Effector CD8-positive, alpha-beta T cell (primary cell): ENCODE measurements at regions not wholly inside any gene's neighbourhood (a gene's known extent, or its start where the extent isn't known, plus 50 kb on each side); places are given as distances from the start of the nearest gene placed in this dataset.
A peak's percentile ranks its signal among the peaks of the same experiment; 100 is the strongest.
"Not testable (repeated sequence)": the region's sequence is repeated elsewhere in the genome, so short reads cannot be mapped to it uniquely, and the experiment has no call there.

ENCODE experiments used
- DNase-seq: peaks from one replicate; lab custom pipeline; 2025; lab: John Stamatoyannopoulos, UW

GRCh38 chr10:28354511-28354910 is 51.6 kb upstream of the MPP7 start:
- no peak for DNase-seq

DNA sequence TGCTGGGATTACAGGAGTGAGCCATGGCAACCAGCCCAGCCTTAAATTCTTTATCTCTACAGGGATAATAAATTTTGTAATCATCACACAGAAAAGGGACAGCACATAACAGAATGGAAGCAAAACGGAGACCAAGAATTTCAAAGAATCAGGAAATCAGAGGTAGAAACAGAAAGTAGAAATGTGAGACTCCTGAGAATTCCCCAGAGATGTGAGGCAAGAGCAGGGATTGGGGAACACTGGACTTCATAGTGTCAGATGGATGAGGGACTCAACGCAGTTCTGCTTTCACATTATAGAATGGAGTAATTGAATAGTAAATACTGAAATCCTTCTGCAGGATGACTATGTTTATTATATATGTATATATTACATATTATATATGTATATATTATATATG is 52.5 kb upstream of the MPP7 start:
- DNase-seq: no peak

- DNase-seq: no peak
Measured at GRCh38 chr10:28359334-28359733, 56.5 kb upstream of the MPP7 start.

DNA sequence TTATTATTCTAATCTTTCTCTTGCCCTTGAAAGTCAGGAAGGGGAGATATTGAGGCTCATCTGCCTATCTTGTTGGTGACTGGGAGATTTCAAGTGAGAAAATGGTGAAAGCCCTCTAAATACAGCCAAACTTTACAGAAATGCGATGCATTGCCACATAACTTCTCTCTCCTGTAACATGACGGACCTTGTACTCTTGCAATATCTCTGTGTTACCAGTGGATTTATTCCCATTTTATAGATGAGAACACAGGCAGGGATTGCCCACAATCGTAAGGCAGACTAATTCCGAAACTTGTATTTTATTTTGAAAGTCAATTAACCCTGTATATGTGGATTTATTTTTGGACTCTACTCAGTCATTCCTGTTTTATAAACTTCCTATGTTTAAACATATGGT is 57.3 kb upstream of the MPP7 start:
- DNase-seq: no peak

DNA sequence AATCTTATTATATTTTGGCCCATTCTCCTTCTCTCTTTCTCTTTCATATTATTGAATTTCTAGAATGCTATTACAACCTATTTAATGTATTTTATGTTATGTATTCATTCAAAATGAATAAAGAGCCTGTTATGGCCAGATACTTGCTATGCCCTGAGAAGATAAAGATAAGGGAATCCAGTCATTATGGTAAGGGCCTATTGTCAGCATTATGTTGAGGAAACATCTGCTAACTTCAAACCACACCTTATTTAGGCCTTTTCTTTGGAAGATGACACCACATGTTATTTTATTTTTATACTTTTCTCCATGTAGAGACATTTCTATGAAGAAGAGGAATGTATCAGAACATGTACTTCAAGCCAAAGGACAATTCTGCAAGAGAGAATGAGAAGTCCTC is 60.5 kb upstream of the MPP7 start:
- no peak for DNase-seq

DNA sequence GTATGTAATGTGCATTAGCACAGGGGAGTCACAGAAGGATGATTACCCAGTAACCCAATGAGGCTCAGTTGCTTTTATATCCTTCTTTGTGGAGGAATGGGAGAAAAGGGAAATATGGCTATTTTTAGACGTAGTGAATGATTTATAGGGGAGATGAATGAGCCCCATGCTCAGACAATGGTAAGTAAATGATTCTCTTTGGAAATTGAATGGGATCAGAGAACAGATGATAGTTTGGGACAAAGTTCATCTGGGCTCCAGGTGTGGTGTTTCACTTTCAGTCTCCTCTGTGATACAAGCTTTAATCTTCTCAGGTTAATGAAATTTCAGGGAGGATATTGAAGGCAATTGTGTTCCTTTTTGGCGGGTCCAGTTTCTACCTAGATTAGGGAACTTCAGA is 63.0 kb upstream of the MPP7 start:
- DNase-seq: no peak

- no peak for DNase-seq
Measured at GRCh38 chr10:28366994-28367393, 64.1 kb upstream of the MPP7 start.

DNA sequence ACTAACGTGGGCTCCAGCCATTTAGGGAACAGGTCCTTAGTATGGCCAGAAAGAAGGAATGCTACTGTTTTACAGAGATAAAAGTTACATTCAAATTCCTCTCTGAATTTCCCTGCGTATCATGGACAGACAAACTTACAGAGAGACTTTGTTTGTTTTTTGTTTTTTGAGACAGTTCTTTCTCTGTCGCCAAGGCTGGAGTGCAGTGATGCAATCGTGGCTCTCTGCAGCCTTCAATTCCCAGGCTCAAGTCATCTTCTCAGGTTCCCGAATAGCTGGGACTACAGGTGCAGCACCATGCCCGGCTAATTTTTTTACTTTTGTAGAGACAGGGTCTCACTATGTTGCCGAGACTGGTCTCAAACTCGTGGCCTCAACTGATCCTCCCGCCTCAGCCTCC is 64.5 kb upstream of the MPP7 start:
- no peak for DNase-seq

GRCh38 chr10:28367929-28368484 is 65.1 kb upstream of the MPP7 start:
- DNase-seq: no peak

- no peak for DNase-seq
Measured at GRCh38 chr10:28370107-28370835, 67.4 kb upstream of the MPP7 start.

GRCh38 chr10:28371638-28372037 is 68.8 kb upstream of the MPP7 start:
- DNase-seq: not testable (repeated sequence)

GRCh38 chr10:28374036-28374435 is 71.2 kb upstream of the MPP7 start:
- DNase-seq: no peak

DNA sequence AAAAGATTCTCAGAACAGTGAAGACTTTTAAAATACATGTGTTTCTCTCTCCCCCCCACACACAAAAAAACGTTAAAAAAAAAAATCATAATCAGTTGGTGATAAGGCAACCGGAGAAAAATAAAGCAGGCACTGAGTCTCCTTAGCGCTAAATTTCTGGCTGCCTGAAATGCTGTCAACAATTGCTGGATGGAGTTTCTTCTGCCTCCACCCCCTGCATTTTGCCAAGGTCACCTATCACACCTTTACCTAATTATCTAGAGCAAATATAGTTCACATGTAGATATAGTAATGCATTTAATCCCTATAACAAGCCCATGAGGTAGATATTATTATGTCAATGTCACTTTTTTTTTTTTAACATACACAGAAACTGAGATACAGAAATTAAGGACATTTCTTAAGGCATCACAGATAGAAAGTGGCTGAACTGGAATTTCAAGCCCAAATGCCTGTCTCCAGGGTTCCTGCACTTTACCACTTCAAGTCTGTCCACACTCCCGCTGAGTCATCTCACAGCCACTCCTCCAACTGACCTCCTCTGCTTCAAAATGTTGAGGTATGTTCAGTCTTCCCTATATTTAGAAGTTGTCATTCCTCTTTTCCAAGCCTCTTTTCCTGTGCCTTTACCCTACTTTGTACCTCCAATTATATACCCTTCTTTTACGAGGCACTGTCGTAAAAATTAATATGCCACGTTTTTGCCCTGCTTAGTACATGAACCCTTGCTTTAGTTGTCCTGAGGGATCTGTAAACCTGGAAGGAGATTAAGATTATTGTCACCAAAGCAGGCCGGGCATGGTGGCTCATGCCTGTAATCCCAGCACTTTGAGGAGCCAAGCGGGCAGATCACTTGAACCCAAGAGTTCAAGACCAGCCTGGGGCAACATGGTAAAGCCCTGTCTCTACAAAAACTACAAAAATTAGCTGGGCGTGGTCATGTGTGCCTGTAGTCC is 72.8 kb upstream of the MPP7 start:
- DNase-seq: no peak

DNA sequence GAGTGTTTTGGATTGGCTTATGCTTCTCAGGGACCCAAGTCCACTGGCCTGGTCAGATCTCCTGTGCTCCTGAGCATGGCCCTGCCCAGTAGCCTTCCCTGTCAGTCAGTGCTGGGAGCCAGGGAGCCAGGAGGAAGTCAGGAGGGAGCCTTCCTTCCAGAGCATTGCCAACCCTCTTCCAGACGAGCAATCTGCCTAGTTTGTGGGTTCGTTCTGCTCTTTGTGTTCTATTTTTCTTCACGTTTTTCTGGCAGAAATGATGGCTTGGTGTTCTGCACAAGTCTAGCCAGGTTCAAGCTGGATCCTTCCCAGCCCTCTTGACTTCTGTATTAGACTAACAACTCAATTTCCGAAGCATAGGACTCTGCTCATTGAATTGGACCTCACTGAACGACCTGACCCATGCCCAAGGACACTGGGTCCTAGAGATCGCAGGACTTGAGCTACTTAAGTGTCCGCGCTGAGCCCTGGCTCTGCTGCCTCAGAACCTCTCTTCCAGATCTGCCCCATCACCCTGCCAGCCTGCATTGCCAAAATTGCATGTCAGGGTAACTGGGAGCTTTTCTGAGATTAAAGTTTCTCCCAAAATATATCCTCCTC is 76.2 kb upstream of the MPP7 start:
- no peak for DNase-seq

GRCh38 chr10:28381466-28381865 is 78.6 kb upstream of the MPP7 start:
- no peak for DNase-seq

- DNase-seq: peak; percentile 75
Measured at GRCh38 chr10:28381903-28382347, 79.1 kb upstream of the MPP7 start.

DNA sequence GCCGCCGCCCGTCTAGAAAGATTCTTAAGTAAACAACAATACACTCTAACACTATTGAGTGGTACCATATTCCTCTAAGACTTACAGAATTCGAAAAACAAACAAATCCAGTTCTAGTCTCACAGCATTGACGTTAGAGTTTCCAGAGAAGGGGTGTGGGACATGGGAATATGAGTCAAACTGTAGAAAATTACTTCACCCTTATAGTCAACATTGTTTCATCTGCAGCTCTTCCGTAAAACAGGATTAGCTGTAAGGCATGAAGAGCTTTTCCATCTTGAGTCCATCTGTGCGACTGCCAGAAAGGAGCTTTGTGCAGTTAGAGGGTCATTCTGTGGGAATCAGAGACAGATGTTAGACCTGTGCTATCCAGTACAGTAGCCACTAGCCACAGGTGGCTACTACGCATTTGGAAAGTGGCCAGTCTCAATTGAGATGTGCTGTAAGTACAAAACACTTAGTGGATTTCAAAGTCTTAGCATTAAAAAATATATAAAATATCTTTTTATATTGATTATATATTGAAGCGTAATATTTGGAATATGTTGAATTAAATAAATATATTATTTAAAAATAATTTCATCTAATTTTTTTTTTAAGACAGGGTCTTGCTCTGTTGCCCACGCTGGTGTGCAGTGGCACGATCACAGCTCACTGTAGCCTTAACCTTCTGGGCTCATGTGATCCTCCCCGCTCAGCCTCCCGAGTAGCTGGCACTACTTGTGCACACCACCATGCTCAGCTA is 79.8 kb upstream of the MPP7 start:
- no peak for DNase-seq

DNA sequence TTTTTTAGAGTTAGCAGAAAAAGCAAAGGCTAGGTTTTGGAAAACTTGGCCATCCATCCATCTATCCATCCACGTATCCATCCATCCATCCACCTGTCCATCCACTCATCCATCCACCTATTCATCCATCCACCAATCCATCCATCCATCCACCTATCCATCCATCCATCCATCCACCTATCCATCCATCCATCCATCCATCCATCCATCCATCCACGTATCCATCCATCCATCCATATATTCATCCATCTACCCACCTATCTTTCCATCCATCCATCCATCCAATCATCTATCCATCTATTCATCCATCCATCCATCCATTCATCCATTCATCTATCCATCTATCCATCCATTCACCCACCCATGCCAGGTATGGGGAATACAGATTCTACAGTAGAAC is 81.7 kb upstream of the MPP7 start:
- no peak for DNase-seq

GRCh38 chr10:28385748-28386502 is 83.1 kb upstream of the MPP7 start:
- no peak for DNase-seq

- no peak for DNase-seq
Measured at GRCh38 chr10:28386503-28386868, 83.6 kb upstream of the MPP7 start.

DNA sequence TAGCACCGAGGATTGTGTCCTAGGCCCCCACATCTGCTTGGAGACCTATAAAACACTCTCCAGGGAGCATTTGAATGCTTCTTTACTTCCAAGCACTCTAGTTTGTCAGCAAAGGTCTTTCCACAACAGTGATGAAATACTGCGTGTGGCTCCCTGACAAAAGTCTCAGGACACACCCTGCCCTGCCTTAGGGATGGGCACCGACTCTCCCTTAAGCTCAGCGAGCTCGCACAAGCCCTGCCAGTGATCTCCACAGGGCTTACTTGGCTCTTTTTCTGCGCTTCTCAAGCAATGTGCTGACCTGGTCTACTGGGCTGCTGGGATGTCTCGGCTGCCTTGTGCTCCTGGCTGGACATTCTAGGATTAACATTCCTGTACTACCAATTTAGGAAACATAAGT is 84.3 kb upstream of the MPP7 start:
- DNase-seq: no peak
